HG03575 (cell line): ENCODE measurements at regions not wholly inside any gene's neighbourhood (a gene's known extent, or its start where the extent isn't known, plus 50 kb on each side); places are given as distances from the start of the nearest gene placed in this dataset.
"Not testable (repeated sequence)": the region's sequence is repeated elsewhere in the genome, so short reads cannot be mapped to it uniquely, and the experiment has no call there.

Source experiments
- ATAC-seq: cut with Tn5 transposase; IDR thresholded peaks from one replicate; pipeline ENCODE4 v1.9.1; 2021; ENCODE audit not compliant: unreplicated experiment, insufficient number of reproducible peaks, low FRiP score; ENCODE audit errors: extremely low read depth

DNA sequence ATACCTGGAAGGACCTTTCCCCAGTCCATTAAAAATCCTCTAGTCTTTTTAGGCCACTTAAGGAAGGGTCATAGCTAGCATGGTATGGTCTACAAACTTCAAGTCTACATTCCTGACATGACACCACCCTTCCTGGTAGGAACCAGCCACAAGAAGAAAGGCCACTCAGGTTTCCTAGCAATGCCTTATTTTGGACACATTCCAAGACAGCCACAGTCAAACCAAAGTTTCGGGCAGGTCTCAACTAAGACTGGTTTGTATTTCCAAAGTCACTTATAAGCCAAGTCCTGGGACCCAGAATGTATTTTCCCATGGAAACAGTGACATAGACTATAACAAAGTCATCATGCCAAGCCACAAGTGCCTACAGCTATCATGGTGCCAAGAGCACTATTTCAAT is 50.6 kb upstream of the SLC44A3 start:
- no peak for ATAC-seq

DNA sequence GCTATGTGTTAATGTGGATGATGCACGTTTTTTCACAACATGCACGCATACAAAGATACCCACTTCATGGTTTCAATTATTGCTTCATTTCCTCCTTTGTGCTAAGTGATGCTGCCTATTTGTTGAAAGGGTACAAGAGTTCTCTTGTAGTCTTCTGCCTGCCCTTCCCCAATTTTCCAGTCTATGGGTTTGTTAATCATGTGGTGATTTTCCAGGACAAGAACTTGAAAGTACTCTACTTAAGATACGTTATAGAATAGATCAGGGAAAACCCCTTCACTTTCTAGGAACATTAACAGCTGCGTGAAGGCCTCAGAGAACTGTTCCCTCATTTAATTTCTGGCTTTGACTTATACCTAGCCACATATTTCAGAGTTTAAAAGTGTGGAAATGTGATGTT is 52.1 kb upstream of the SLC44A3 start:
- no peak for ATAC-seq

GRCh38 chr1:94765958-94766357 is 54.2 kb upstream of the SLC44A3 start:
- no peak for ATAC-seq

DNA sequence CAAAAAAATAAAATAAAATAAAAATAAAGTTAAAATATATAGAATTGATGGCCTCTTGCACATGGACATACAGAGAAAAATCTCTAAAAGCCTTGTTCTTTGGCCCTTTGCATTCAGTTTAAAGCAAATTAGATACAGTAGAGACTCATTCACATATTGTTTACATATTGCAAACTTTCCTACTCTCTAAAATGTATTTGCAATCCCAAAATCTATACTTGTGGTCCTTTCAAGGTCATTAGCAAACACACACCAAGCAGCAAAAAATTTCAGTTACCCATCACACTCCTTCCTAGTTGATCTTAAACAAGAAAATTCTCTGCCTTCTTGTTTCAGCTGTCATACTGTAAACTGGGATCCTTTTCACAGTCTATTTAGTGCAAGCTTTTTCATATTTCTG is 61.0 kb upstream of the SLC44A3 start:
- no peak for ATAC-seq

GRCh38 chr1:94757931-94758330 is 62.2 kb upstream of the SLC44A3 start:
- no peak for ATAC-seq

- no peak for ATAC-seq
Observed at GRCh38 chr1:94755675-94756074, 64.5 kb upstream of the SLC44A3 start.

- ATAC-seq = not testable (repeated sequence)
Observed at GRCh38 chr1:94755016-94755415, 65.1 kb upstream of the SLC44A3 start.

- ATAC-seq = no peak
Observed at GRCh38 chr1:94754570-94754969, 65.6 kb upstream of the SLC44A3 start.

DNA sequence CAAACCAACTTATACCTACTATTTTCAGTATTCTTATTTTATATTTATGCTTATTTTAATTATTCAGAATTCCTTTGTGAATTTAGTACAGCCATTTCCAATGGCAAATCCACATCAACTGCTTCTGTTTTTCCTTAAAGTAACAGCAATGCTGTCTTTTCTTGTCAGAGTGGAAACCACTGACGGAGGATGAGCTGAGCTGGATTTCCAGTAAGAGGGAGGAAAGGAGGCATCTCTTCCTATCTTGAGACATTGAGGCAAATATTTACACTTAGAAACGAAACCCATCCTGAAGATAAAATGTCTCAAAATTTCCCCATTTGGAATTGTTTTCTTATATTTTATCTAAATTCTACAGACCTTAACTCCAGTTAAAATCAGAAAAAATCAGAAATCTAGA is 66.1 kb upstream of the SLC44A3 start:
- no peak for ATAC-seq

GRCh38 chr1:94753171-94753972 is 66.8 kb upstream of the SLC44A3 start:
- no peak for ATAC-seq

DNA sequence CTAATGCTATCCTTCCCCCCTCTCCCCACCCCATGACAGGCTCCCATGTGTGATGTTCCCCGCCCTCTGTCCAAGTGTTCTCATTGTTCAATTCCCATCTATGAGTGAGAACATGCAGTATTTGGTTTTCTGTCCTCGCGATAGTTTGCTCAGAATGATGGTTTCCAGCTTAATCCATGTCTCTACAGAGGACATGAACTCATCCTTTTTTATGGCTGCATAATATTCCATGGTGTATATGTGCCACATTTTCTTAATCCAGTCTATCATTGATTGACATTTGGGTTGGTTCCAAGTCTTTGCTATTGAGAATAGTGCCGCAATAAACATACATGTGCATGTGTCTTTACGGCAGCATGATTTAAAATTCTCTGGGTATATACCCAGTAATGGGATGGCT is 68.7 kb upstream of the SLC44A3 start:
- ATAC-seq = not testable (repeated sequence)

GRCh38 chr1:94746635-94747525 is 73.3 kb upstream of the SLC44A3 start:
- ATAC-seq = no peak

DNA sequence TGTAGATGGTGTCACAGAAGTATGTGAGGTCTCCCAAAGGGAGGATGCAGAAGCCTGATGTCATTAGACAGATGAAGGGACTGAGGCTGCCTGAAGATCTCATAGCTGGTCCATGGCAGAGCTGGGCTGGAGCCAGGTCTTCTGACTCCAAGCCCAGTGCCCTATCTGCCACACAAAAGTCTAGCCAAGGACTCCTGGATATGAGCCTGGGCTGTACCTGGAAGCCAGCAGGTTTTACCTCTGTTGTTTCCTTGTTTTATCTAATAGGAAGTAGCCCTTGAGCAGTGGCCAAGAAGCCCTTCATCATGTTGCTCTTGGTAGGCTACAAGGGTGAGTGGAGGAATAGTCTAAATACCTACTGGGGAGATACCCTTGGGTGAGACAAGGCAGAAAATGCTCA is 74.4 kb upstream of the SLC44A3 start:
- no peak for ATAC-seq

GRCh38 chr1:94743862-94744261 is 76.3 kb upstream of the SLC44A3 start:
- no peak for ATAC-seq

DNA sequence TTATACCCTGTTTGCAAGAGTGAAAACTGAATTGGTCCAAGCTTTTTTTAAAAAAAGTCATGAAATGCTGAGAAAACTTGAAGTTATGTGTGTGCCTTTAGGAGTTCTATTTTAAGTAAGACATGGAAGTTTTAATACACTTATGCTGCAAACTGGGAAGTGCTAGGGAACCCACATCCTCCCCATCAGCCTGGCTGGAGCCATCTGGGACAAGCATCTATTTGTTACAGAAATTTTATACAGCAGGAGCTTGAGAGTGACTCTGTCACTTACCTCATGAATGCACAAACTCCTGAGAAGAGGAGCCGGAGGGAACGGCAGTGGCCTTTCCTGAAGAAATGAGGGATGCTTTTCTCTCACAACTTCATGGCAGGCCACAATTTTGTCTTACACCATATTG is 78.2 kb upstream of the SLC44A3 start:
- no peak for ATAC-seq

DNA sequence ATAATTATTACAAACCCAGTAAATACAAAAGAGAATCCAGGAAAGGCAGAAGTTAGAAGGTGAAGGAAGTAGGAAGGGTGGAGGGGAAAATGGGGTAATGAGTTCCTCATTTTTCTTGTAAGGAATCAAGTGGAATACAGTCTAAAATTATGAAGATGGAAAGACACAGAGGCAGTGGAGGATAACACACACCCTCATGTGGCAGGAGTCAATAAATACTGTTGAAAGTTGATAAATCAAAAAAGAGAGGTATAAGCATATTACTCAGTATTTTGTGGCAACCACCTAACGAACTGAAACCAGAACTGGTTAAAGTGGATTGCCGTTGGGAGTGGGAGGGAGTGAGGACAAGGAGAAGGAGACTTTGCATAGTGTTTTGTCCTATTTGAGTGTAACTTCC is 78.6 kb upstream of the SLC44A3 start:
- no peak for ATAC-seq

DNA sequence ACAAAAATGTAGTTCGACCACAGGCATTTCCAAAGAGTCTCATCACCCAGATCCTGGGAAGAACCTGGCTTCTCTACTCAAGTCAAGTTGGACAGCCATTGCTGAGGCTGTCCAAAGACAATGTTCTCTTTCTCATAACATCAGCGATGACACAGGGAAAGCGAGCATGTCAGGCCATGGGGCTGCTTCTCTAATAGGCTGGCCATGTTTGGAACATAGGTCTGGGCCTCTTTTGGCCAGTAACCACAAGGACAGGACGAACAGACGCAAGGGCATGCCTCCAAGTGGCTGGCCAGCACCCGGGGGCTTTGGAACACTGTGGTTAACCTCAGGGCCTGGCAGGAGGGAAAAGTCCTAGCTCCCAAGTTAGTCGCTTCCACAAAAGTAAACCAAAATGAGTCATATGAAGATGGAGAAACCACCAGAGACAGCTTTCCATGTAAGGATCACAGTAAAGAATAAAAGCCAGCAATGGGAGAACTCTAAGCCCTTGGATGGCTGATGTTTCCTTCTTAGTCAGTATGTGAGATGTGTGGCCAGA is 80.6 kb upstream of the SLC44A3 start:
- ATAC-seq = no peak

DNA sequence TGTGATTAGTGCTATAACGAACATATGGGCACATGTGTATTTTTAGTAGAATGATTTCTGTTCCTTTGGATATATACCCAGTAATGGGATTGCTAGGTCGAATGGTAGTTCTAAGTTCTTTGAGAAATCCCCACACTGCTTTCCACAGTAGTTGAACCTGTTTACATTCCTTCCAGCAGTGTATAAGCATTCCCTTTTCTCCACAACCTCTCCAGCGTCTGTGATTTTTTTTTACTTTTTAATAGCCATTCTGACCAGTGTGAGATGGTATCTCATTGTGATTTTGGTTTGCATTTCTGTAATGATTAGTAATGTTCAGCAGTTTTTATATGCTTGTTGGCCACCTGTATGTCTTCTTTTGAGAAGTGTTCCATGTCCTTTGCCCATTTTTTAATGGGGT is 81.8 kb upstream of the SLC44A3 start:
- ATAC-seq = no peak

DNA sequence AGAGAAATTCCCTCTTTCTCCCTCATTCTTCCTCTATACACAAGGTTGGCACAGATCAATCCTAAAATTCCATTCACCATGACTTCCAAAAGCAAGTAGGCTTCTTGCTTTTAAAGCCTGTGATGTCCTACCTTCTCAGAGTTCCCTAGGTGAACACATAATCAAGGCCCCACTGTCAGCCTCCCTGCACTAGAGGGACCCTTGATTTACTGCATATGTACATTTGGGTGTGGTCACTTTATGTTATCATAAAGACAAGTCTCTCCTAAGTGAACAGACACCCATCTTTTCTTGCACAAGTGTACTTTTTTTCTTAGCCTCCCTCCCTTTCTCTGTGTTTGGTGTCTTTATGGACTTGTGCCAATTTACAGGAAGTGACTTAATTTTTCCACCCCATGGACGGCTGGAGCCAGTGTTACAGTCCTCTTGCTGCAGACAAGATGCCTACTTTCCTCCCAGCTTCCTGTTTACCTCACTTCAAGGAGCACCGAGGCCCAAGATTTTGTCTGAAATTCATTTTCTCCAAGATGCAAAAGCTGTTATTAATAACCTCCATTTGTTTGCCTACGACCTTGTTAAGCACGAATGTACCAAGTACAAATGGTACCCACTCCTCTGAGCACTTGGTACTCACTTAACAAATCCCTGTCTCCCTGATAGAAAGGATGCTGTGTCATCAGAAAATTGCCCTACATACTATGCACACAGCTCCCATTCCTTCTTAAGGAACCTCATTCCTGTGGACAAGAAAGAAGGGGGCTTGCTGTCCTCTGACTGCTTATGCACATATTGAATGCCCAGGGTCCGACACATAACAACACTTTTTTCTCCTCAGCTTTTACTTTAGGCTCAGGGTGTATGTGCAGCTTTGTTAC is 82.8 kb upstream of the SLC44A3 start:
- ATAC-seq = no peak
